K562 (cell line): ENCODE measurements at regions not wholly inside any gene's neighbourhood (a gene's known extent, or its start where the extent isn't known, plus 50 kb on each side); places are given as distances from the start of the nearest gene placed in this dataset.

Experiments
- ATAC-seq: fragments of 200-7000 bp; cut with Tn5 transposase; 3 replicates; pipeline ENCODE4 v1.9.1; 2020; ENCODE audit warnings: moderate library complexity
- BruUV-seq: library from RNA; stranded (reverse); fragments of 400-500 nt; replicated peaks from 2 replicates; lab custom pipeline; 2021; lab: Mats Ljungman, UMichigan
- CTCF ChIA-PET: fragments of 300-600 bp; formaldehyde crosslinking; extraction: SDS; loops from one replicate; lab custom pipeline; 2021; ENCODE audit warnings: low intra/inter-chr PET ratio; lab: Yijun Ruan, JAX
- POLR2A ChIA-PET: fragments of 300-600, 350-650 bp; sonication (Branson Sonifier 250); formaldehyde crosslinking; extraction: SDS; loops from one replicate; lab custom pipeline; 2021; ENCODE audit warnings: antibody characterized with exemption, inconsistent platforms; lab: Yijun Ruan, JAX
- DNase-seq, 4 experiments: peaks; one replicate each; pipeline versions ENCODE4 v3.0.0 to v3.0.0-alpha.2; 2011 to 2018; ENCODE audit warnings: low spot score in 3 of 4, mixed read lengths in 3 of 4; ENCODE audit errors: extremely low read depth in 1 of 4
- FAIRE-seq: peaks from 2 replicates; lab custom pipeline; 2011; peaks lifted over from hg19 to GRCh38; lab: Jason Lieb, UNC
- H2AFZ ChIP-seq: 2 replicates; pipeline ENCODE4 v1.6.0; 2011; ENCODE audit warnings: low read depth, low read length, control low read depth, inconsistent platforms
- H3K27ac ChIP-seq: fragments of 200-600 bp; 3 replicates; pipeline ENCODE4 v1.8.0; 2011; ENCODE audit warnings: low read depth, mild to moderate bottlenecking, control low read depth, inconsistent platforms, low read length, moderate library complexity, mixed read lengths; ENCODE audit errors: extremely low read depth
- H3K27me3 ChIP-seq, 2 experiments: fragments of 300-600 bp in 1 of 2; 2 replicates in 1 of 2; 3 replicates in 1 of 2; pipeline versions ENCODE4 v1.6.0 to v1.8.0; 2011; ENCODE audit warnings: inconsistent platforms in 2 of 2, low read length in 2 of 2, mild to moderate bottlenecking in 1 of 2, mixed read lengths in 1 of 2, moderate library complexity in 1 of 2; ENCODE audit not compliant: control insufficient read depth in 2 of 2, insufficient read depth in 2 of 2
- H3K36me3 ChIP-seq: fragments of 300-600 bp; 3 replicates; pipeline ENCODE4 v1.8.0; 2011; ENCODE audit warnings: mild to moderate bottlenecking, low read length, inconsistent platforms; ENCODE audit not compliant: control insufficient read depth, insufficient read depth
- H3K4me1 ChIP-seq, 2 experiments: fragments of 200-600 bp in 1 of 2; replicated peaks in 1 of 2; 2 replicates in 1 of 2; 3 replicates in 1 of 2; pipeline versions ENCODE4 v1.5.1 to v1.8.0; 2011; ENCODE audit warnings: inconsistent platforms in 2 of 2, low read length in 2 of 2, mild to moderate bottlenecking in 1 of 2, mixed read lengths in 1 of 2, moderate library complexity in 1 of 2; ENCODE audit not compliant: control insufficient read depth in 2 of 2, insufficient read depth in 2 of 2
- H3K4me2 ChIP-seq: 2 replicates; pipeline ENCODE4 v1.6.1; 2011; ENCODE audit warnings: low read length, control low read depth, inconsistent platforms, mixed read lengths; ENCODE audit not compliant: insufficient read depth
- H3K4me3 ChIP-seq: fragments of 200-600 bp; sonication (generic), shearing (Covaris generic); 2 replicates; pipeline ENCODE4 v1.5.1; 2016; ENCODE audit warnings: control low read depth, inconsistent platforms
- H3K79me2 ChIP-seq: fragments of 200-600 bp; 3 replicates; pipeline ENCODE4 v1.8.0; 2011; ENCODE audit warnings: low read length, inconsistent platforms; ENCODE audit not compliant: control insufficient read depth, insufficient read depth
- H3K9ac ChIP-seq, 2 experiments: 2 replicates each; pipeline versions ENCODE4 v1.6.0 to v1.6.1; 2011; ENCODE audit warnings: low read depth in 2 of 2, low read length in 2 of 2, control low read depth in 1 of 2, inconsistent platforms in 1 of 2, mild to moderate bottlenecking in 1 of 2, mixed read lengths in 1 of 2; ENCODE audit not compliant: insufficient read depth in 1 of 2
- H3K9me1 ChIP-seq: one replicate; pipeline ENCODE4 v1.6.0; 2011; ENCODE audit warnings: inconsistent platforms, mild to moderate bottlenecking, low read length, moderate library complexity; ENCODE audit not compliant: control insufficient read depth, insufficient read depth
- H3K9me3 ChIP-seq: replicated peaks from 2 replicates; pipeline ENCODE4 v1.5.1; 2011; ENCODE audit warnings: low read depth, low read length, inconsistent platforms; ENCODE audit not compliant: control insufficient read depth, insufficient read depth
- H4K20me1 ChIP-seq: replicated peaks from 2 replicates; pipeline ENCODE4 v1.6.1; 2011; ENCODE audit warnings: low read length, inconsistent platforms, mixed read lengths; ENCODE audit not compliant: control insufficient read depth, insufficient read depth
- DEAF1 ChIP-seq: fragments of 450-650 bp; formaldehyde crosslinking; IDR thresholded peaks from 2 replicates; pipeline ENCODE4 v1.4.0; 2020; ENCODE audit warnings: mild to moderate bottlenecking, moderate library complexity
- FOXP4 ChIP-seq: sonication (generic); formaldehyde crosslinking; IDR thresholded peaks from 2 replicates; pipeline ENCODE4 v1.8.0; 2022; ENCODE audit warnings: mild to moderate bottlenecking, missing genetic modification reagents, borderline replicate concordance
- GTF3C2 ChIP-seq: IDR thresholded peaks from 3 replicates; pipeline ENCODE4 v1.6.1; 2011; ENCODE audit warnings: borderline replicate concordance, mild to moderate bottlenecking, moderate library complexity; ENCODE audit not compliant: insufficient read length; ENCODE audit errors: extremely low read depth
- MECOM ChIP-seq: fragments of 250-450 bp; sonication (Bioruptor Pico); IDR thresholded peaks from 2 replicates; pipeline ENCODE4 v1.8.0; 2022; ENCODE audit warnings: inconsistent platforms
- PTTG1 ChIP-seq: fragments of 450-650 bp; IDR thresholded peaks from 2 replicates; pipeline ENCODE4 v1.6.1; 2016; ENCODE audit warnings: low read depth, mild to moderate bottlenecking, missing genetic modification characterization, missing compliant biosample characterization
- RERE ChIP-seq: sonication (generic); formaldehyde crosslinking; IDR thresholded peaks from 2 replicates; pipeline ENCODE4 v1.8.0; 2023; ENCODE audit warnings: missing genetic modification reagents, mild to moderate bottlenecking, borderline replicate concordance
- SMAD4 ChIP-seq: fragments of 250-450 bp; sonication (Bioruptor Pico); conservative IDR thresholded peaks from 2 replicates; pipeline ENCODE4 v1.8.0; 2021; ENCODE audit warnings: inconsistent platforms, mild to moderate bottlenecking, moderate library complexity
- ZNF316 ChIP-seq: fragments of 450-650 bp; IDR thresholded peaks from 2 replicates; pipeline ENCODE4 v1.6.1; 2016
- WGBS: fragments of 100-300 bp; shearing (Covaris generic); methylation state at CpG from one replicate; pipeline ENCODE4 v1.1.6; 2016; ENCODE audit warnings: low coverage, mixed read lengths; ENCODE audit not compliant: insufficient coverage; ENCODE audit errors: missing lambda C conversion rate; 5-methylcytosine and 5-hydroxymethylcytosine counted together
- in situ Hi-C: fragments of 300-500 bp; cut with MboI; formaldehyde crosslinking; loops from 4 replicates; pipeline ENCODE4 v1.15.0; 2018; ENCODE audit warnings: inconsistent platforms, mixed read lengths
- intact Hi-C: fragments of 100-400 bp; cut with micrococcal nuclease; formaldehyde crosslinking; loops from 2 replicates; pipeline ENCODE4 v1.14.2; 2022

- H3K27ac ChIP-seq, result no peak overlapping the region
- H3K9me3 ChIP-seq, result no peaks in the 10 kb centered on the region
- H3K36me3 ChIP-seq, result no peaks in the 10 kb centered on the region
- no peaks in the 10 kb centered on the region for H3K27me3 ChIP-seq
- H3K4me1 ChIP-seq, result no peaks in the 10 kb centered on the region
- CTCF ChIA-PET, result no interaction called here
- intact Hi-C loops (no loop called here), in situ Hi-C loops (no loop called here)
- H3K4me2 ChIP-seq, result no peak overlapping the region
- H4K20me1 ChIP-seq, result no peaks in the 10 kb centered on the region
- DNase-seq (no peak), ATAC-seq (no peak), FAIRE-seq (no peak)
- no peak overlapping the region for H3K9ac ChIP-seq
- TF ChIP-seq FOXP4 (no peak), MECOM (CRISPR knock-in tag) (no peak), PTTG1 (tag) (no peak), GTF3C2 (no peak), ZNF316 (no peak), DEAF1 (CRISPR knock-in tag) (no peak), SMAD4 (CRISPR knock-in tag) (no peak), RERE (CRISPR knock-in tag) (no peak)
- H2AFZ ChIP-seq, result no peak overlapping the region
- no peaks in the 10 kb centered on the region for H3K79me2 ChIP-seq
- H3K9me1 ChIP-seq, result no peaks in the 10 kb centered on the region
- BruUV-seq, result no TSS peak
- H3K4me3 ChIP-seq, result no peak overlapping the region
- 0% methylated on average over 2 of the region's 2 CpGs for WGBS
- POLR2A ChIA-PET, result no interaction called here
Measured at GRCh38 chr5:164577742-164578141, 1072.3 kb downstream of the MAT2B start.
